Endothelial cell (in vitro differentiated cells): ENCODE measurements at regions not wholly inside any gene's neighbourhood (a gene's known extent, or its start where the extent isn't known, plus 50 kb on each side); places are given as distances from the start of the nearest gene placed in this dataset.

Experiments used
- DNase-seq: peaks from one replicate; pipeline ENCODE4 v3.0.0; 2021; ENCODE audit warnings: low spot score
- H3K27ac Mint-ChIP-seq: one replicate; pipeline ENCODE4 v1.8.0; 2021; ENCODE audit warnings: mixed read lengths, inconsistent platforms; ENCODE audit not compliant: unreplicated experiment
- H3K27me3 Mint-ChIP-seq: one replicate; pipeline ENCODE4 v1.8.0; 2021; ENCODE audit warnings: mild to moderate bottlenecking, moderate library complexity, mixed read lengths, inconsistent platforms; ENCODE audit not compliant: unreplicated experiment
- H3K36me3 Mint-ChIP-seq: one replicate; pipeline ENCODE4 v1.8.0; 2021; ENCODE audit warnings: mild to moderate bottlenecking, low read depth, mixed read lengths, inconsistent platforms; ENCODE audit not compliant: unreplicated experiment
- H3K4me1 Mint-ChIP-seq: one replicate; pipeline ENCODE4 v1.8.0; 2021; ENCODE audit warnings: mild to moderate bottlenecking, mixed read lengths, inconsistent platforms; ENCODE audit not compliant: unreplicated experiment
- H3K4me3 Mint-ChIP-seq: one replicate; pipeline ENCODE4 v1.8.0; 2021; ENCODE audit warnings: mild to moderate bottlenecking, mixed read lengths, inconsistent platforms; ENCODE audit not compliant: unreplicated experiment
- H3K9me3 Mint-ChIP-seq: one replicate; pipeline ENCODE4 v1.8.0; 2021; ENCODE audit warnings: mixed read lengths, inconsistent platforms; ENCODE audit not compliant: unreplicated experiment
- CTCF ChIP-seq: fragments of 200-600 bp; sonication (generic); IDR thresholded peaks from one replicate; pipeline ENCODE4 v1.5.0; 2021; ENCODE audit warnings: antibody characterized with exemption; ENCODE audit not compliant: unreplicated experiment

GRCh38 chr5:89842531-89842930 is 567.0 kb downstream of the CETN3 start:
- no peak for TF ChIP-seq CTCF
- H3K4me1 Mint-ChIP-seq, result no peaks in the 10 kb centered on the region
- H3K36me3 Mint-ChIP-seq, result no peaks in the 10 kb centered on the region
- H3K27me3 Mint-ChIP-seq, result peaks cover 2% of the 10 kb centered on the region
- no peak for DNase-seq
- no peak overlapping the region for H3K4me3 Mint-ChIP-seq
- H3K9me3 Mint-ChIP-seq, result no peaks in the 10 kb centered on the region
- H3K27ac Mint-ChIP-seq, result no peak overlapping the region

- Mint-ChIP-seq H3K36me3 (no peaks in the 10 kb centered on the region), H3K4me3 (no peak overlapping the region), H3K27me3 (peaks cover 2% of the 10 kb centered on the region), H3K9me3 (no peaks in the 10 kb centered on the region), H3K27ac (no peak overlapping the region), H3K4me1 (no peaks in the 10 kb centered on the region)
- TF ChIP-seq CTCF, result no peak
- DNase-seq, result no peak
These were observed 568.6 kb downstream of the CETN3 start for GRCh38 chr5:89840906-89841305.

GRCh38 chr5:89830691-89831090 is 578.9 kb downstream of the CETN3 start:
- Mint-ChIP-seq H3K4me3 (no peak overlapping the region), H3K9me3 (no peaks in the 10 kb centered on the region), H3K4me1 (no peaks in the 10 kb centered on the region), H3K27me3 (no peaks in the 10 kb centered on the region), H3K36me3 (no peaks in the 10 kb centered on the region), H3K27ac (no peak overlapping the region)
- no peak for TF ChIP-seq CTCF
- DNase-seq, result no peak

GRCh38 chr5:89827960-89828359 is 581.6 kb downstream of the CETN3 start:
- Mint-ChIP-seq H3K27ac (no peak overlapping the region), H3K4me3 (no peak overlapping the region), H3K36me3 (no peaks in the 10 kb centered on the region), H3K9me3 (no peaks in the 10 kb centered on the region), H3K4me1 (no peaks in the 10 kb centered on the region), H3K27me3 (no peaks in the 10 kb centered on the region)
- DNase-seq, result no peak
- no peak for TF ChIP-seq CTCF

GRCh38 chr5:89827359-89827758 is 582.2 kb downstream of the CETN3 start:
- Mint-ChIP-seq H3K9me3 (no peaks in the 10 kb centered on the region), H3K27ac (no peak overlapping the region), H3K36me3 (no peaks in the 10 kb centered on the region), H3K4me3 (no peak overlapping the region), H3K27me3 (no peaks in the 10 kb centered on the region), H3K4me1 (no peaks in the 10 kb centered on the region)
- no peak for TF ChIP-seq CTCF
- no peak for DNase-seq
